Bone marrow (tissue), 2 donors: ENCODE measurements at regions not wholly inside any gene's neighbourhood (a gene's known extent, or its start where the extent isn't known, plus 50 kb on each side); places are given as distances from the start of the nearest gene placed in this dataset.
"Not testable (repeated sequence)": the region's sequence is repeated elsewhere in the genome, so short reads cannot be mapped to it uniquely, and the experiment has no call there.

ENCODE experiments used
- DNase-seq, 2 donors: peaks; one replicate each; lab custom pipeline; 2025; lab: John Stamatoyannopoulos, UW

GRCh38 chrY:12448561-12448960 is 252.5 kb upstream of the USP9Y start:
- DNase-seq, result not testable (repeated sequence)

- not testable (repeated sequence) for DNase-seq
Measured at GRCh38 chrY:12453318-12453717, 247.7 kb upstream of the USP9Y start.

- DNase-seq, result no peak
Measured at GRCh38 chrY:12459965-12460364, 241.1 kb upstream of the USP9Y start.

GRCh38 chrY:12464155-12464554 is 236.9 kb upstream of the USP9Y start:
- no peak for DNase-seq

- DNase-seq, result no peak
Measured at GRCh38 chrY:12465706-12466105, 235.3 kb upstream of the USP9Y start.

- no peak for DNase-seq
Measured at GRCh38 chrY:12469081-12469480, 231.9 kb upstream of the USP9Y start.

GRCh38 chrY:12474472-12474871 is 226.6 kb upstream of the USP9Y start:
- DNase-seq, result no peak

- DNase-seq, result no peak
Measured at GRCh38 chrY:12479382-12479781, 221.6 kb upstream of the USP9Y start.

GRCh38 chrY:12483394-12483793 is 217.6 kb upstream of the USP9Y start:
- no peak for DNase-seq

GRCh38 chrY:12490558-12491209 is 210.3 kb upstream of the USP9Y start:
- no peak for DNase-seq

GRCh38 chrY:12492218-12492617 is 208.8 kb upstream of the USP9Y start:
- DNase-seq, result no peak

- no peak for DNase-seq
Measured at GRCh38 chrY:12496007-12496406, 205.0 kb upstream of the USP9Y start.

GRCh38 chrY:12500096-12500495 is 200.9 kb upstream of the USP9Y start:
- DNase-seq, result no peak

GRCh38 chrY:12504028-12504427 is 197.0 kb upstream of the USP9Y start:
- DNase-seq, result not testable (repeated sequence)

GRCh38 chrY:12517338-12517737 is 183.7 kb upstream of the USP9Y start:
- no peak for DNase-seq

- no peak for DNase-seq
Measured at GRCh38 chrY:12525206-12525605, 175.8 kb upstream of the USP9Y start.

GRCh38 chrY:12526362-12527063 is 174.5 kb upstream of the USP9Y start:
- no peak for DNase-seq

GRCh38 chrY:12537226-12537854 is 163.7 kb upstream of the USP9Y start:
- DNase-seq, result no peak

GRCh38 chrY:12546746-12547420 is 154.1 kb upstream of the USP9Y start:
- DNase-seq, result no peak

GRCh38 chrY:12552471-12553283 is 148.4 kb upstream of the USP9Y start:
- DNase-seq, result no peak

- no peak for DNase-seq
Measured at GRCh38 chrY:12553909-12554308, 147.1 kb upstream of the USP9Y start.

- no peak for DNase-seq
Measured at GRCh38 chrY:12555005-12555404, 146.0 kb upstream of the USP9Y start.
